ENCODE measurements at regions not wholly inside any gene's neighbourhood (a gene's known extent, or its start where the extent isn't known, plus 50 kb on each side); places are given as distances from the start of the nearest gene placed in this dataset.
A peak's percentile ranks its signal among the peaks of the same experiment; 100 is the strongest.

- POLR2A ChIA-PET: no interaction called here
These were observed 214.9 kb upstream of the HMGA2 start for GRCh38 chr12:65609359-65609771.

More at GRCh38 chr12:65609359-65609771, 214.9 kb upstream of the HMGA2 start:
- Histone ChIP-seq H3K79me2 (ENCODE audit: insufficient read depth) (peaks cover 96% of the 10 kb centered on the region), H3K9me3 (no peaks in the 10 kb centered on the region), H3K4me1 (ENCODE audit: control insufficient read depth in 1 of 2, insufficient read depth in 2 of 2, low read depth in 1 of 2, low read length in 1 of 2) (peaks cover 0 to 86% of the 10 kb centered on the region in 2 experiments; a peak in 3 of 4 replicates), H3K4me2 (no peak overlapping the region), H3F3A (replicated peaks; ENCODE audit: insufficient read depth) (peaks cover 88% of the 10 kb centered on the region), H3K27ac (ENCODE audit: low read depth in 2 of 2, low read length in 1 of 2) (peak overlapping the region; percentile 63 to 98; a peak in 3 of 4 replicates), H4K20me1 (ENCODE audit: insufficient read depth) (no peaks in the 10 kb centered on the region), H2AFZ (ENCODE audit: low read depth) (no peak overlapping the region), H3K36me3 (replicated peaks in 1 of 2; ENCODE audit: control insufficient read depth in 1 of 2, insufficient read depth in 2 of 2, low read length in 1 of 2) (peaks cover 13 to 55% of the 10 kb centered on the region in 2 experiments), H3K9ac (peak overlapping the region; percentile 50), H3K4me3 (ENCODE audit: low read depth in 2 of 2, low read length in 1 of 2) (no peak overlapping the region), H3K9me2 (no peaks in the 10 kb centered on the region), H3K27me3 (ENCODE audit: insufficient read depth) (no peaks in the 10 kb centered on the region)
- no peak for DNase-seq
- WGBS (ENCODE audit: low lambda C conversion rate): 9% methylated on average over 4 of the region's 4 CpGs
- CTCF ChIA-PET: interaction anchor here (0.6 kb wide), 1 partner anchor 25 kb away, joined by 3 read pairs; no protein-coding TSS in a partner anchor
- peak; percentile 71; the same call in 1 of the 2 replicates for TF ChIP-seq USF1 (IDR thresholded peaks at IDR 0.05; ENCODE audit: borderline replicate concordance, low read depth)
- 0 out of 2 replicates have a peak, but pooled peaks have one; percentile 22 for TF ChIP-seq TAF1 (IDR thresholded peaks at IDR 0.05; ENCODE audit: borderline replicate concordance, low read depth, low read length)
- peak; percentile 40; the same call in 1 of the 2 replicates for TF ChIP-seq TEAD4 (IDR thresholded peaks at IDR 0.05; ENCODE audit: borderline replicate concordance, insufficient read depth)
- no peak for TF ChIP-seq RCOR1 (IDR thresholded peaks at IDR 0.05; ENCODE audit: low read length)
- TF ChIP-seq TCF12 (IDR thresholded peaks at IDR 0.05): peak; percentile 68
- TF ChIP-seq NFIC (IDR thresholded peaks at IDR 0.05; ENCODE audit: borderline replicate concordance): peak; percentile 46; the same call in 1 of the 2 replicates
- TF ChIP-seq FOSL2 (IDR thresholded peaks at IDR 0.05; ENCODE audit: borderline replicate concordance, low read depth): peak; percentile 39; the same call in 1 of the 2 replicates
- peak; percentile 43; the same call in 1 of the 2 replicates for TF ChIP-seq ELF1 (IDR thresholded peaks at IDR 0.05)
- TF ChIP-seq, protein P1, sequence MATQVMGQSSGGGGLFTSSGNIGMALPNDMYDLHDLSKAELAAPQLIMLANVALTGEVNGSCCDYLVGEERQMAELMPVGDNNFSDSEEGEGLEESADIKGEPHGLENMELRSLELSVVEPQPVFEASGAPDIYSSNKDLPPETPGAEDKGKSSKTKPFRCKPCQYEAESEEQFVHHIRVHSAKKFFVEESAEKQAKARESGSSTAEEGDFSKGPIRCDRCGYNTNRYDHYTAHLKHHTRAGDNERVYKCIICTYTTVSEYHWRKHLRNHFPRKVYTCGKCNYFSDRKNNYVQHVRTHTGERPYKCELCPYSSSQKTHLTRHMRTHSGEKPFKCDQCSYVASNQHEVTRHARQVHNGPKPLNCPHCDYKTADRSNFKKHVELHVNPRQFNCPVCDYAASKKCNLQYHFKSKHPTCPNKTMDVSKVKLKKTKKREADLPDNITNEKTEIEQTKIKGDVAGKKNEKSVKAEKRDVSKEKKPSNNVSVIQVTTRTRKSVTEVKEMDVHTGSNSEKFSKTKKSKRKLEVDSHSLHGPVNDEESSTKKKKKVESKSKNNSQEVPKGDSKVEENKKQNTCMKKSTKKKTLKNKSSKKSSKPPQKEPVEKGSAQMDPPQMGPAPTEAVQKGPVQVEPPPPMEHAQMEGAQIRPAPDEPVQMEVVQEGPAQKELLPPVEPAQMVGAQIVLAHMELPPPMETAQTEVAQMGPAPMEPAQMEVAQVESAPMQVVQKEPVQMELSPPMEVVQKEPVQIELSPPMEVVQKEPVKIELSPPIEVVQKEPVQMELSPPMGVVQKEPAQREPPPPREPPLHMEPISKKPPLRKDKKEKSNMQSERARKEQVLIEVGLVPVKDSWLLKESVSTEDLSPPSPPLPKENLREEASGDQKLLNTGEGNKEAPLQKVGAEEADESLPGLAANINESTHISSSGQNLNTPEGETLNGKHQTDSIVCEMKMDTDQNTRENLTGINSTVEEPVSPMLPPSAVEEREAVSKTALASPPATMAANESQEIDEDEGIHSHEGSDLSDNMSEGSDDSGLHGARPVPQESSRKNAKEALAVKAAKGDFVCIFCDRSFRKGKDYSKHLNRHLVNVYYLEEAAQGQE (IDR thresholded peaks at IDR 0.05; ENCODE audit: low read depth, low read length): no peak
- TF ChIP-seq CTCF (IDR thresholded peaks at IDR 0.05): peak; percentile 52
- no peak for TF ChIP-seq CHD2 (IDR thresholded peaks at IDR 0.05; ENCODE audit: low read length, partially characterized antibody)
- peak in 1 of 2 experiments; percentile 61; a peak in 1 of 4 replicates for TF ChIP-seq EP300 (IDR thresholded peaks at IDR 0.05; ENCODE audit: borderline replicate concordance in 1 of 2, low read depth in 1 of 2, low read length in 1 of 2)
- no peak for TF ChIP-seq USF2 (IDR thresholded peaks at IDR 0.05; ENCODE audit: borderline replicate concordance, low read depth, low read length)
- no peak for TF ChIP-seq FOXJ3 (CRISPR knock-in tag; IDR thresholded peaks at IDR 0.05)
- TF ChIP-seq YY1 (IDR thresholded peaks at IDR 0.05; ENCODE audit: low read depth): no peak; the same call in 1 of the 2 replicates
- TF ChIP-seq JUND (IDR thresholded peaks at IDR 0.05): peak; percentile 35; the same call in 1 of the 2 replicates
- TF ChIP-seq SMC3 (IDR thresholded peaks at IDR 0.05; ENCODE audit: low read depth, low read length): no peak
- TF ChIP-seq, protein P2, sequence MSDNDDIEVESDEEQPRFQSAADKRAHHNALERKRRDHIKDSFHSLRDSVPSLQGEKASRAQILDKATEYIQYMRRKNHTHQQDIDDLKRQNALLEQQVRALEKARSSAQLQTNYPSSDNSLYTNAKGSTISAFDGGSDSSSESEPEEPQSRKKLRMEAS (IDR thresholded peaks at IDR 0.05; ENCODE audit: low read depth): peak; percentile 80
- TF ChIP-seq POLR2AphosphoS5 (IDR thresholded peaks at IDR 0.05; ENCODE audit: low read depth, low read length): no peak
- TF ChIP-seq MEF2A (IDR thresholded peaks at IDR 0.05; ENCODE audit: borderline replicate concordance, low read depth): 0 out of 2 replicates have a peak, but pooled peaks have one; percentile 34
- 0 out of 2 replicates have a peak, but pooled peaks have one; percentile 23 for TF ChIP-seq GABPA (IDR thresholded peaks at IDR 0.05; ENCODE audit: low read depth)
- TF ChIP-seq EZH2phosphoT487 (IDR thresholded peaks at IDR 0.05; ENCODE audit: borderline replicate concordance, low read depth): no peak
- TF ChIP-seq RXRA (IDR thresholded peaks at IDR 0.05; ENCODE audit: borderline replicate concordance, low read depth): peak; percentile 13; the same call in 1 of the 2 replicates
- peak; percentile 36; the same call in 1 of the 2 replicates for TF ChIP-seq ZBTB33 (IDR thresholded peaks at IDR 0.05; ENCODE audit: borderline replicate concordance, low read depth)

Data from SK-N-SH (cell line).